Ecto neural progenitor cell (in vitro differentiated cells): ENCODE measurements at regions not wholly inside any gene's neighbourhood (a gene's known extent, or its start where the extent isn't known, plus 50 kb on each side); places are given as distances from the start of the nearest gene placed in this dataset.
"Not testable (repeated sequence)": the region's sequence is repeated elsewhere in the genome, so short reads cannot be mapped to it uniquely, and the experiment has no call there.

Source experiments
- DNase-seq: peaks from one replicate; pipeline ENCODE4 v3.0.0-alpha.2; 2018; ENCODE audit warnings: low spot score

- DNase-seq = no peak
Observed at GRCh38 chr6:140661691-140662090, 1287.2 kb upstream of the CITED2 start.

- DNase-seq = no peak
Observed at GRCh38 chr6:140660295-140660694, 1285.8 kb upstream of the CITED2 start.

GRCh38 chr6:140653972-140654371, 1279.5 kb upstream of the CITED2 start:
- DNase-seq = no peak

- no peak for DNase-seq
Observed at GRCh38 chr6:140653506-140653905, 1279.1 kb upstream of the CITED2 start.

- not testable (repeated sequence) for DNase-seq
Observed at GRCh38 chr6:140649502-140649901, 1275.1 kb upstream of the CITED2 start.

GRCh38 chr6:140647322-140647721, 1272.9 kb upstream of the CITED2 start:
- not testable (repeated sequence) for DNase-seq

- DNase-seq = no peak
Observed at GRCh38 chr6:140644017-140644416, 1269.6 kb upstream of the CITED2 start.

GRCh38 chr6:140641412-140641811, 1267.0 kb upstream of the CITED2 start:
- DNase-seq = no peak

GRCh38 chr6:140636908-140637402, 1262.5 kb upstream of the CITED2 start:
- DNase-seq = no peak

- DNase-seq = no peak
Observed at GRCh38 chr6:140636271-140636907, 1261.9 kb upstream of the CITED2 start.

GRCh38 chr6:140627002-140627401, 1252.6 kb upstream of the CITED2 start:
- DNase-seq = no peak

GRCh38 chr6:140623498-140623897, 1249.0 kb upstream of the CITED2 start:
- no peak for DNase-seq

- DNase-seq = no peak
Observed at GRCh38 chr6:140620496-140620895, 1246.0 kb upstream of the CITED2 start.

- DNase-seq = no peak
Observed at GRCh38 chr6:140609956-140610355, 1235.5 kb upstream of the CITED2 start.

GRCh38 chr6:140609321-140609720, 1234.9 kb upstream of the CITED2 start:
- DNase-seq = no peak

- no peak for DNase-seq
Observed at GRCh38 chr6:140604786-140605185, 1230.3 kb upstream of the CITED2 start.

GRCh38 chr6:140602431-140603248, 1228.2 kb upstream of the CITED2 start:
- no peak for DNase-seq

- DNase-seq = no peak
Observed at GRCh38 chr6:140601021-140601808, 1226.8 kb upstream of the CITED2 start.

GRCh38 chr6:140599916-140600315, 1225.5 kb upstream of the CITED2 start:
- DNase-seq = no peak

GRCh38 chr6:140597181-140597580, 1222.7 kb upstream of the CITED2 start:
- no peak for DNase-seq

- DNase-seq = no peak
Observed at GRCh38 chr6:140594806-140595128, 1220.3 kb upstream of the CITED2 start.

GRCh38 chr6:140592877-140593276, 1218.4 kb upstream of the CITED2 start:
- DNase-seq = no peak

- DNase-seq = no peak
Observed at GRCh38 chr6:140590641-140591040, 1216.2 kb upstream of the CITED2 start.
